ENCODE measurements at regions not wholly inside any gene's neighbourhood (a gene's known extent, or its start where the extent isn't known, plus 50 kb on each side); places are given as distances from the start of the nearest gene placed in this dataset.

DNA sequence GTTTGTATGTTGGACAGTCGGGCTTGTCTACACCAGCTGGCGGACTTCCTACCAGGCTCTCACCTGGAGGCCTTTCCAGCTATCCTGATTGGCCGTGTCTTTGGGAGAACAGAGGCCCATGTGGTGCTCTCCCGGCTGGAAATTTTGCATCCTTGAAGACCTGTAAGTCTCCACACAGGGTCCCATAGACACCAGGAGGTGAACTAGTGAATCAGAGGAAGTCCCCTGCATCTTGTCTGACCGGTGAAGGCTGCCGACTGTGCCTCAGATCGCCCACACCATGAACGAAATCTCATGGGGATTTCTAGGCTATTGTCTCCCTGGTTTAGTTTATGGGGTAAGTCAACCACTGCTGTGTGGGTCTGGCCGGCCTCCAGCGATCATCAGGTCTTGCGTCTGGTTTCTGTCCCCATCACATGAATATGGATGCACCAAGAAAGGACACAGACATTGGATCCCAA lies 108.4 kb upstream of the LYZL2 start:
- TF ChIP-seq EZH2 (IDR thresholded peaks at IDR 0.05; ENCODE audit: borderline replicate concordance, insufficient read depth, low read length, poor library complexity, severe bottlenecking) (no peak), CTCF (IDR thresholded peaks at IDR 0.05; ENCODE audit: poor library complexity, severe bottlenecking) (no peak), POLR2AphosphoS5 (IDR thresholded peaks at IDR 0.05) (no peak), TAF1 (IDR thresholded peaks at IDR 0.05; ENCODE audit: low read depth) (no peak), RAD21 (conservative IDR thresholded peaks at IDR 0.05) (no peak), EP300 (conservative IDR thresholded peaks at IDR 0.05; ENCODE audit: poor library complexity, severe bottlenecking) (no peak), MXI1 (conservative IDR thresholded peaks at IDR 0.05; ENCODE audit: poor library complexity, severe bottlenecking) (no peak), SMC3 (conservative IDR thresholded peaks at IDR 0.05; ENCODE audit: poor library complexity) (no peak)
- TF ChIP-seq, protein P1, sequence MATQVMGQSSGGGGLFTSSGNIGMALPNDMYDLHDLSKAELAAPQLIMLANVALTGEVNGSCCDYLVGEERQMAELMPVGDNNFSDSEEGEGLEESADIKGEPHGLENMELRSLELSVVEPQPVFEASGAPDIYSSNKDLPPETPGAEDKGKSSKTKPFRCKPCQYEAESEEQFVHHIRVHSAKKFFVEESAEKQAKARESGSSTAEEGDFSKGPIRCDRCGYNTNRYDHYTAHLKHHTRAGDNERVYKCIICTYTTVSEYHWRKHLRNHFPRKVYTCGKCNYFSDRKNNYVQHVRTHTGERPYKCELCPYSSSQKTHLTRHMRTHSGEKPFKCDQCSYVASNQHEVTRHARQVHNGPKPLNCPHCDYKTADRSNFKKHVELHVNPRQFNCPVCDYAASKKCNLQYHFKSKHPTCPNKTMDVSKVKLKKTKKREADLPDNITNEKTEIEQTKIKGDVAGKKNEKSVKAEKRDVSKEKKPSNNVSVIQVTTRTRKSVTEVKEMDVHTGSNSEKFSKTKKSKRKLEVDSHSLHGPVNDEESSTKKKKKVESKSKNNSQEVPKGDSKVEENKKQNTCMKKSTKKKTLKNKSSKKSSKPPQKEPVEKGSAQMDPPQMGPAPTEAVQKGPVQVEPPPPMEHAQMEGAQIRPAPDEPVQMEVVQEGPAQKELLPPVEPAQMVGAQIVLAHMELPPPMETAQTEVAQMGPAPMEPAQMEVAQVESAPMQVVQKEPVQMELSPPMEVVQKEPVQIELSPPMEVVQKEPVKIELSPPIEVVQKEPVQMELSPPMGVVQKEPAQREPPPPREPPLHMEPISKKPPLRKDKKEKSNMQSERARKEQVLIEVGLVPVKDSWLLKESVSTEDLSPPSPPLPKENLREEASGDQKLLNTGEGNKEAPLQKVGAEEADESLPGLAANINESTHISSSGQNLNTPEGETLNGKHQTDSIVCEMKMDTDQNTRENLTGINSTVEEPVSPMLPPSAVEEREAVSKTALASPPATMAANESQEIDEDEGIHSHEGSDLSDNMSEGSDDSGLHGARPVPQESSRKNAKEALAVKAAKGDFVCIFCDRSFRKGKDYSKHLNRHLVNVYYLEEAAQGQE (IDR thresholded peaks at IDR 0.05; ENCODE audit: borderline replicate concordance) = no peak
